ENCODE measurements at regions not wholly inside any gene's neighbourhood (a gene's known extent, or its start where the extent isn't known, plus 50 kb on each side); places are given as distances from the start of the nearest gene placed in this dataset.

DNA sequence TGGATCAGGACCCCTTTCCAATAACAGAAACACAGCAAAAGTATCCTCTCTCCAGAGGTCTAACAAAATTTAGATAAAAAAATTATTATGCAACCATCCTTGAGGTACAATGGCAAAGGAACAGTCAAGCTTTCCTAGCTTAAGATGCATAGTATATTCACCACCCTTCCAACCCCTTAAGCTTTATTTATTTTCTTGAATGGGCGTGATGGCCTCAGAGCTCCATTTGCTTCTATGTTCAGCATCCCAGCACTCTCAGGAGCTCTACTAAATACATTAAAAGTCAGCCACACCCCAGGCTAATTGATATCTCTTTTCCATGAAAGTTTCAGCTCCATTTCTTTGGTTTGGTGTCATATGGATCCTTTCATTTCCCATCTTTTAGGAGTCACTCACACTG, 1335.2 kb upstream of the ZEB2 start:
- Mint-ChIP-seq H3K4me3 (no peak overlapping the region), H3K27ac (no peak overlapping the region), H3K36me3 (ENCODE audit: low read depth) (no peaks in the 10 kb centered on the region), H3K27me3 (ENCODE audit: insufficient read depth) (no peaks in the 10 kb centered on the region), H3K9me3 (no peaks in the 10 kb centered on the region), H3K4me1 (ENCODE audit: low read depth) (no peaks in the 10 kb centered on the region)
- intact Hi-C loops (cut with micrococcal nuclease) = no loop called here
- DNase-seq (ENCODE audit: low spot score) = no peak

DNA sequence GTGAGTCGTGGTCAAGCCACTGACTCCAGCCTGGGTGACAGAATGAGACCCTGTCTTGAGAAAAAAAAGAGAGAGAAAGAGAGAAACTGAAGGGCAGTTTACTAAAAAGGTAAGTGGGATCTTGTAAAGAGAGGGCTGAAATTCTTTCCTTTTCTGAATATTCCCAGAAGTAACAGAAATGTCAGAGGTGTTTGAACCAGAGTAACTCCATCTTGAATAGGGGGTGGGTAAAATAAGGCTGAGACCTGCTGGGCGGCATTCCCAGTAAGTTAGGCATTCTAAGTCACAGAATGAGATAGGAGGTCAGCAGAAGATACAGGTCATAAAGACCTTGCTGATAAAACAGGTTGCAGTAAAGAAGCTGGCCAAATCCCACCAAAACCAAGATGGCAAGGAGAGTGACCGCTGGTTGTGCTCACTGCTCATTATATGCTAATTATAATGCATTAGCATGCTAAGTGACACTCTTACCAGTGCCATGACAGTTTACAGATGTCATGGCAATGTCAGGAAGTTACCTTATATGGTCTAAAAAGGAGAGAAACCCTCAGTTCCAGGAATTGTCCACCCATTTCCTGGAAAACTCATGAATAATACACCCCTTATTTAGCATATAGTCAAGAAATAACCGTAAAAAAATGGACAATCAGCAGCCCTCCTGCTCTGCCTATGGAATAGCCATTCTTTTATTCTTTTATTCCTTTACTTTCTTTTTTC, 1334.3 kb upstream of the ZEB2 start:
- Mint-ChIP-seq H3K27ac (no peak overlapping the region), H3K4me3 (no peak overlapping the region), H3K4me1 (ENCODE audit: low read depth) (no peaks in the 10 kb centered on the region), H3K27me3 (ENCODE audit: insufficient read depth) (no peaks in the 10 kb centered on the region), H3K36me3 (ENCODE audit: low read depth) (no peaks in the 10 kb centered on the region), H3K9me3 (no peaks in the 10 kb centered on the region)
- no peak for DNase-seq (ENCODE audit: low spot score)
- intact Hi-C loops (cut with micrococcal nuclease) = no loop called here

DNA sequence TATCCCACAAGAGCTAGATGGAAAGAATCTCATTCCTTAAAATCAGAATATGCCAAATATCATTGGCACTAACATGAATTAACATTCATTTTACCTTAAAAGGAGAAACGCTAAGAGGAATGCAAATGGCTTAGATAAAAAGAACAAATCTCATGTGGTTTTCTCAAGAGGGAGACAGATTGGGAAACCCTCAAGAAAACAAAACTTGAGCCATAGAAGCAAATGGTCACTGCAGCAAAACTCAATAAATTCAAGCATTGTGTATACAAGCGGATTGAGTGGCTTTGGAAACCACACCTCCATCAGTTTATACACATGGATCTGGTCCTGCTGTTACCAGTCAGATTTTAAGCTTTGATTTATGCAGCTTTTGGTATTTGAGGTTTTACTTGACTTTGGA, 1331.8 kb upstream of the ZEB2 start:
- intact Hi-C loops (cut with micrococcal nuclease) = no loop called here
- no peaks in the 10 kb centered on the region for H3K4me1 Mint-ChIP-seq (ENCODE audit: low read depth)
- H3K36me3 Mint-ChIP-seq (ENCODE audit: low read depth) = no peaks in the 10 kb centered on the region
- H3K9me3 Mint-ChIP-seq = no peaks in the 10 kb centered on the region
- H3K4me3 Mint-ChIP-seq = no peak overlapping the region
- no peak for DNase-seq (ENCODE audit: low spot score)
- H3K27me3 Mint-ChIP-seq (ENCODE audit: insufficient read depth) = no peaks in the 10 kb centered on the region
- H3K27ac Mint-ChIP-seq = no peak overlapping the region

GRCh38 chr2:145849466-145849865, 1329.5 kb upstream of the ZEB2 start:
- no peaks in the 10 kb centered on the region for H3K9me3 Mint-ChIP-seq
- intact Hi-C loops (cut with micrococcal nuclease) = no loop called here
- H3K36me3 Mint-ChIP-seq (ENCODE audit: low read depth) = no peaks in the 10 kb centered on the region
- no peak overlapping the region for H3K27ac Mint-ChIP-seq
- H3K4me3 Mint-ChIP-seq = no peak overlapping the region
- DNase-seq (ENCODE audit: low spot score) = no peak
- no peaks in the 10 kb centered on the region for H3K27me3 Mint-ChIP-seq (ENCODE audit: insufficient read depth)
- H3K4me1 Mint-ChIP-seq (ENCODE audit: low read depth) = no peaks in the 10 kb centered on the region

DNA sequence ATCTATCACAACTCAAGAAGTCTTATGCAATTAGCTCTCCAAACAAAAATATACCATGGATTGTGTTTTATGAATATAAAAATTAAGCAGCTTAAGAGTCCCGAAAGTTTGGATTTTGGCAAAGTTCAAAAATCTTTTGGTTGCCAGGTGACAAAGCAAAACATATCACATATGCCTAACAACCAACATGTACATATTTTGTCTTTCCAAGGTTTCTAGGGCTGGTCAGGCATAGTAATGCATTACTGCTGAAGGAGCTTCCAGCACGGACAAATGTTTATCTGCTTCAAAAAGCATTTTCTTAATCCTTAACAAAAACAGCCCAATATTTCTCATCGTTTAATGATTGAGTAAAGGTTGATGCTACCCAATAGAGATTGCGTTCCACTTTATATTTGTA, 1327.1 kb upstream of the ZEB2 start:
- no peaks in the 10 kb centered on the region for H3K27me3 Mint-ChIP-seq (ENCODE audit: insufficient read depth)
- no peak overlapping the region for H3K4me3 Mint-ChIP-seq
- no peak for DNase-seq (ENCODE audit: low spot score)
- no peaks in the 10 kb centered on the region for H3K4me1 Mint-ChIP-seq (ENCODE audit: low read depth)
- intact Hi-C loops (cut with micrococcal nuclease) = no loop called here
- H3K9me3 Mint-ChIP-seq = no peaks in the 10 kb centered on the region
- no peaks in the 10 kb centered on the region for H3K36me3 Mint-ChIP-seq (ENCODE audit: low read depth)
- no peak overlapping the region for H3K27ac Mint-ChIP-seq

GRCh38 chr2:145845923-145846322, 1326.0 kb upstream of the ZEB2 start:
- intact Hi-C loops (cut with micrococcal nuclease) = no loop called here

DNA sequence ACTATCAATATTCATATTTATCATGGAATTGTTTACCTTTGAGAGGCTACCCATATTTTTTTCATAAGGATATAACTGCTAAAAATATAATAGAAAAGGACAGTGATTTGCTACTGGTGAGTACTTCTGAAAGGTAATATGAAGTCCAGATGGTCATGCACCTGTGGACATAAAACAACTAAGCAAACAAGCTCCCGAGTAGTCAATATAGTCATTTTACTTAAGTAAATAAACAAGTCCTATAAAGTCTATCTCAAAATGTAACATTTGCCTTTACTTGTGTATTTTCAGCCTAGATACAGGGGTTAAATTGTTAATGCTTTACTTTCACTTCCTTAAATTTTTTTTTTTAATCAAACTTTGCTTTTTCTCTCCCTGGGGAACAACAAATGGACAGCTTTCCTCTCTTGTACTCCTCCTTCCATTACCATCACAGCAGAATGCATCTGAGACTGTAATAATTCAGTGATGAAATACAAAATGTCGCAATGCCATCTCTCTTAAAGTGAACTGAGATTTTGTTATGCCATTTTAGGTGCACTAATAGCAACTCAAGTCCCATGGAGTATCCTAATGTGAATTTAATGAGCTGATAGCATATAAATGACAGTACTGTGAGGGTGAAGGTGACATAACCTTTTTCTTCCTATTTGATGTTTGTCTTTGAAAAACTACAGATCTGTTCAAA, 1325.4 kb upstream of the ZEB2 start:
- Mint-ChIP-seq H3K36me3 (ENCODE audit: low read depth) (no peaks in the 10 kb centered on the region), H3K9me3 (no peaks in the 10 kb centered on the region), H3K4me1 (ENCODE audit: low read depth) (no peaks in the 10 kb centered on the region), H3K27me3 (ENCODE audit: insufficient read depth) (no peaks in the 10 kb centered on the region), H3K27ac (no peak overlapping the region), H3K4me3 (no peak overlapping the region)
- intact Hi-C loops (cut with micrococcal nuclease) = no loop called here
- no peak for DNase-seq (ENCODE audit: low spot score)

More at GRCh38 chr2:145845923-145846322, 1326.0 kb upstream of the ZEB2 start:
- H3K4me3 Mint-ChIP-seq = no peak overlapping the region
- no peaks in the 10 kb centered on the region for H3K4me1 Mint-ChIP-seq (ENCODE audit: low read depth)
- no peak overlapping the region for H3K27ac Mint-ChIP-seq
- H3K36me3 Mint-ChIP-seq (ENCODE audit: low read depth) = no peaks in the 10 kb centered on the region
- DNase-seq (ENCODE audit: low spot score) = no peak
- no peaks in the 10 kb centered on the region for H3K27me3 Mint-ChIP-seq (ENCODE audit: insufficient read depth)
- H3K9me3 Mint-ChIP-seq = no peaks in the 10 kb centered on the region

DNA sequence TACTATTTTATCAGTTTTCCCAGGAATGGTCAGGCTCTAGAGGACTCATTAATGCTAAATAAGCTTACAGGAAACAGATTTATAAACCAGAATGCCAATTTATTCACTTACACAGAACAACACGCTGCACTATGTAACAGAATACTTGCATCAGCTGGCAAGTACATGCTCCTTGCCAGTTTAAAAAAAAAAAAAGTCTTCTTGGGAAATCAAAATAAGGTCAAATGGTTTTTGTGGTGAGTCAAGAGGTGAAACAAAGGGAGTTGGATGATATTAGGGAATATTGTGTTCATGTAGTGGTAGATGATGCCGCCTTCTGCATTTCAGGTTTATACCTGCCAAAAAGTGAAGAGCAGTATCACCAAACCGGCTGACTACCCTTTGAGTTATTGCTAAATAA, 1322.1 kb upstream of the ZEB2 start:
- H3K27me3 Mint-ChIP-seq (ENCODE audit: insufficient read depth) = no peaks in the 10 kb centered on the region
- H3K27ac Mint-ChIP-seq = no peak overlapping the region
- H3K4me3 Mint-ChIP-seq = no peak overlapping the region
- no peaks in the 10 kb centered on the region for H3K9me3 Mint-ChIP-seq
- no peaks in the 10 kb centered on the region for H3K36me3 Mint-ChIP-seq (ENCODE audit: low read depth)
- intact Hi-C loops (cut with micrococcal nuclease) = loop anchor here (1.0 kb wide), 1 partner anchor 30 kb away; no protein-coding TSS in a partner anchor
- no peak for DNase-seq (ENCODE audit: low spot score)
- H3K4me1 Mint-ChIP-seq (ENCODE audit: low read depth) = no peaks in the 10 kb centered on the region

DNA sequence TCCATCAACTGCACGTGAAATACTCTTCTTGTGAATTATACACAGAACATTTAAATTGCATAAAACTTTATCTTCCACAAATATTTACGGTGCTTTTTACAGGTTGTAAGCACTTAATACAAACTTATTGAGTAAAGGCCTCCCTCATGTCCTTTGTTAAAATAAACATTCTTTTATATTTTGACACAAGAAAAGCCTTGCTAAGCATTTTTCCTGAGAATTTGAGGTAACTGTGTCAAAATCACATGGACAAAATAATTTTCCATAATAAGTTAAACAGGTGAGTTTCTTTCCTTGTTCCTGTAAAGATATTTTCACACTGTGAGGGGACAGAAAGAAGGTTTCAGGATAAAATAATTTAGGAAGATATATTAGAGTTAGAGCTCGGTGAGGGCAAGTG, 1317.1 kb upstream of the ZEB2 start:
- no peaks in the 10 kb centered on the region for H3K27me3 Mint-ChIP-seq (ENCODE audit: insufficient read depth)
- H3K36me3 Mint-ChIP-seq (ENCODE audit: low read depth) = no peaks in the 10 kb centered on the region
- DNase-seq (ENCODE audit: low spot score) = no peak
- H3K9me3 Mint-ChIP-seq = no peaks in the 10 kb centered on the region
- H3K27ac Mint-ChIP-seq = no peak overlapping the region
- intact Hi-C loops (cut with micrococcal nuclease) = no loop called here
- H3K4me1 Mint-ChIP-seq (ENCODE audit: low read depth) = no peaks in the 10 kb centered on the region
- H3K4me3 Mint-ChIP-seq = no peak overlapping the region

- intact Hi-C loops (cut with micrococcal nuclease) = no loop called here
- no peaks in the 10 kb centered on the region for H3K36me3 Mint-ChIP-seq (ENCODE audit: low read depth)
- no peaks in the 10 kb centered on the region for H3K27me3 Mint-ChIP-seq (ENCODE audit: insufficient read depth)
These were observed 1315.7 kb upstream of the ZEB2 start for GRCh38 chr2:145835665-145836064.

DNA sequence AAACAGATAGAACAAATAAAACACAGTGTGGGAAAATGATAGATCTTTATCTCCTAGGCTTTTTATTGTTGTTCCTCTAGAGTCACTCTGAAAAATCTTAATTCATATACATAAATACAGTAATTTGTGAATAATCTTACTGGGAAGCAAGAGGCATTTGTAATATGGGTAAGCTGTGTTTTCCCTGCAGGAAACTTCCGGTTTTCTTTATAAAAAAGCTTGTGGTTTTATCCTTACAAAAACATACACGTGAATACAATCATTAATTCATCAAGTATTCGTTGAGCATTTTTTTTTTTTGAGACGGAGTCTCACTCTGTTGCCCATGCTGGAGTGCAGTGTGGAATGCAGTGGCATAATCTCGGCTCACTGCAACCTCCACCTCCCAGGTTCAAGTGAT, 1312.8 kb upstream of the ZEB2 start:
- no peak overlapping the region for H3K4me3 Mint-ChIP-seq
- no peaks in the 10 kb centered on the region for H3K9me3 Mint-ChIP-seq
- H3K27me3 Mint-ChIP-seq (ENCODE audit: insufficient read depth) = peaks cover 2% of the 10 kb centered on the region
- no peaks in the 10 kb centered on the region for H3K36me3 Mint-ChIP-seq (ENCODE audit: low read depth)
- no peaks in the 10 kb centered on the region for H3K4me1 Mint-ChIP-seq (ENCODE audit: low read depth)
- intact Hi-C loops (cut with micrococcal nuclease) = no loop called here
- H3K27ac Mint-ChIP-seq = no peak overlapping the region
- no peak for DNase-seq (ENCODE audit: low spot score)

More at GRCh38 chr2:145835665-145836064, 1315.7 kb upstream of the ZEB2 start:
- no peaks in the 10 kb centered on the region for H3K9me3 Mint-ChIP-seq
- H3K4me1 Mint-ChIP-seq (ENCODE audit: low read depth) = no peaks in the 10 kb centered on the region
- no peak overlapping the region for H3K4me3 Mint-ChIP-seq
- no peak for DNase-seq (ENCODE audit: low spot score)
- no peak overlapping the region for H3K27ac Mint-ChIP-seq

DNA sequence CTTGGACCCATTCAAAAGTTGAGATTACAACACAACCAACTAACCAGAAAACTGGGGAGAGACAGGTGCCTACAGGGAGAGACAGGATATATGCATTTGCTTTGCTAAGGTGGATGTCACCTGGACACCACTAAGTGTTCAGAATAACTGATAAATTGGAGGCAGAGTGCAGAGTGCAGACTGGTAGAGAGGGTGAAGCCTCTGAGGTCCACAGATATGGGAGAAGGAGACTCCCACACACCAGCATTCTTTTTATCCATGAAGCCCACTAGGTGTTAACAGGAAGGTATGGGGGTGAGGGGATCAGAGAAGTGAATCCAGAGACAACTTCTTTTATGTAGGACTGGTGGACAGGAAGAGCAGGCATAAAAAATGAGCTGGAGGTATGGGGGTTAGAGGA, 1310.0 kb upstream of the ZEB2 start:
- Mint-ChIP-seq H3K36me3 (ENCODE audit: low read depth) (no peaks in the 10 kb centered on the region), H3K9me3 (no peaks in the 10 kb centered on the region), H3K4me3 (no peak overlapping the region), H3K4me1 (ENCODE audit: low read depth) (no peaks in the 10 kb centered on the region), H3K27me3 (ENCODE audit: insufficient read depth) (peaks cover 2% of the 10 kb centered on the region), H3K27ac (no peak overlapping the region)
- DNase-seq (ENCODE audit: low spot score) = no peak
- intact Hi-C loops (cut with micrococcal nuclease) = no loop called here

DNA sequence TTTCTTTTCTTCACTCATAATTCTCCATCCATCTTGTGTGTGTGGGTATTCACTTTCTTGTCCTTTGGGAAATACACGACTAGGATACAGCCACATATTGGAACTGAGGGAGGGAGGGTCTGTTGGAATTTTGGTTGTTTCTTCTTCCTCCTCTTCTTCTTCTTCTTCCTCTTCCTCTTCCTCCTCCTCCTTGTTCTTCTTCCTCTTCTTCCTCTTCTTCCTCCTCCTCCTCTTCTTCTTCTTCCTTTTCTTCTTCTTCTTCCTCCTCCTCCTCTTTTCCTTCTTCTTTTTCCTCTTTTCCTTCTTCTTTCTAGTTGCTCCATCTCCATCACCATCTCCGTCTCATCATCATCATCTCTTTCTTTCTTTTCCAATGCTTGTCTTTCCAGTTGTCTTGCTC, 1307.3 kb upstream of the ZEB2 start:
- peaks cover 2% of the 10 kb centered on the region for H3K27me3 Mint-ChIP-seq (ENCODE audit: insufficient read depth)
- no peaks in the 10 kb centered on the region for H3K4me1 Mint-ChIP-seq (ENCODE audit: low read depth)
- H3K27ac Mint-ChIP-seq = no peak overlapping the region
- no peak for DNase-seq (ENCODE audit: low spot score)
- intact Hi-C loops (cut with micrococcal nuclease) = no loop called here
- no peaks in the 10 kb centered on the region for H3K36me3 Mint-ChIP-seq (ENCODE audit: low read depth)
- H3K4me3 Mint-ChIP-seq = no peak overlapping the region
- H3K9me3 Mint-ChIP-seq = no peaks in the 10 kb centered on the region

Measured in activated T-helper 1 cell treated with anti-CD3 and anti-CD28 coated beads, Interleukin-12 subunit alpha, Interleukin-12 subunit beta, Interleukin-2, Interleukin-4 antibody, amounts not matched to agents 30 ng/mL and 10 ng/mL and 1 ng/mL, durations not matched to agents 14 hours and 24 hours and 36 hours (primary cell).